ENCODE measurements at regions not wholly inside any gene's neighbourhood (a gene's known extent, or its start where the extent isn't known, plus 50 kb on each side); places are given as distances from the start of the nearest gene placed in this dataset.

- no peak overlapping the region; the same call in 1 of the 2 replicates for H4K8ac ChIP-seq (ENCODE audit: extremely low read depth, insufficient read depth, low read length)
- H3K4ac ChIP-seq (replicated peaks; ENCODE audit: insufficient read length, low read depth, low read length): no peak overlapping the region
- H3K9me3 ChIP-seq (ENCODE audit: insufficient read depth in 2 of 2, low read depth in 1 of 2, low read length in 1 of 2): 0 out of 4 replicates have a peak, but pooled peaks cover 0 to 4% of the 10 kb centered on the region in 2 experiments
- H3K4me3 ChIP-seq (ENCODE audit: extremely low read depth in 1 of 4, insufficient read depth in 2 of 4, low read depth in 3 of 4, low read length in 4 of 4): no peak overlapping the region
- ChIA-PET POLR2A (ENCODE audit: partially characterized antibody) (no interaction called here), CTCF (ENCODE audit: partially characterized antibody) (interaction anchor here (0.6 to 2.9 kb wide), 3 partner anchors 12 to 632 kb away, joined by 3 to 7 read pairs (median 3); no protein-coding TSS in a partner anchor)
- no peak overlapping the region for H2BK15ac ChIP-seq (ENCODE audit: low read length)
- H2BK20ac ChIP-seq (ENCODE audit: low read length): no peak overlapping the region
- H3K79me1 ChIP-seq (ENCODE audit: low read depth, low read length): no peaks in the 10 kb centered on the region
- FAIRE-seq (no peak), DNase-seq (ENCODE audit: low read depth in 1 of 2, low spot score in 2 of 2) (no peak)
- peak overlapping the region; percentile 49; the same call in 1 of the 2 replicates for H2AFZ ChIP-seq (ENCODE audit: low read length)
- no peak overlapping the region for H4K91ac ChIP-seq (replicated peaks; ENCODE audit: insufficient read length, low read length)
- no peaks in the 10 kb centered on the region for H4K20me1 ChIP-seq (replicated peaks in 1 of 2; ENCODE audit: control insufficient read depth in 1 of 2, insufficient read depth in 2 of 2, low read length in 2 of 2)
- H2BK5ac ChIP-seq (ENCODE audit: low read depth, low read length): no peak overlapping the region
- no peaks in the 10 kb centered on the region; a peak in 1 of 7 replicates for H3K4me1 ChIP-seq (replicated peaks in 1 of 4; ENCODE audit: control insufficient read depth in 3 of 4, insufficient read depth in 4 of 4, low read length in 3 of 4)
- no peak overlapping the region for H4K5ac ChIP-seq (ENCODE audit: insufficient read length, low read depth, low read length)
- no peak overlapping the region for H3K9ac ChIP-seq (replicated peaks in 1 of 4; ENCODE audit: extremely low read depth in 1 of 4, low read depth in 3 of 4, low read length in 3 of 4)
- H3K56ac ChIP-seq (replicated peaks; ENCODE audit: insufficient read length, low read depth, low read length): no peak overlapping the region
- H2AK5ac ChIP-seq (ENCODE audit: low read depth, low read length): no peak overlapping the region
- no peak overlapping the region for H2BK12ac ChIP-seq (ENCODE audit: low read depth, low read length)
- H3K14ac ChIP-seq (ENCODE audit: insufficient read length): no peak overlapping the region
- no peaks in the 10 kb centered on the region for H3K36me3 ChIP-seq (ENCODE audit: control insufficient read depth in 2 of 4, insufficient read depth in 4 of 4, low read length in 3 of 4)
- no peak overlapping the region for H3K23ac ChIP-seq (ENCODE audit: insufficient read length)
- H3K79me2 ChIP-seq (ENCODE audit: control insufficient read depth in 1 of 2, insufficient read depth in 2 of 2, low read length in 2 of 2): no peaks in the 10 kb centered on the region
- H3K4me2 ChIP-seq (ENCODE audit: insufficient read depth in 1 of 2, low read depth in 2 of 2, low read length in 2 of 2): no peak overlapping the region
- no peak overlapping the region for H2BK120ac ChIP-seq (replicated peaks; ENCODE audit: low read depth, low read length)
- 80% methylated on average over 16 of the region's 16 CpGs; no CpG with 5 or more reads in 1 of the 2 experiments for WGBS, 2 experiments (ENCODE audit: extremely low coverage in 1 of 2, insufficient coverage in 1 of 2, insufficient read length in 1 of 2, insufficient replicate concordance in 2 of 2, low coverage in 1 of 2, low lambda C conversion rate in 2 of 2, missing lambda C conversion rate in 1 of 2)
- no peaks in the 10 kb centered on the region for H3K27me3 ChIP-seq (replicated peaks in 1 of 4; ENCODE audit: control insufficient read depth in 3 of 4, extremely low read depth in 1 of 4, insufficient read depth in 3 of 4, low read length in 3 of 4)
- H3K27ac ChIP-seq (ENCODE audit: low read depth, low read length): no peak overlapping the region
- no peak overlapping the region; the same call in 1 of the 2 replicates for H3K18ac ChIP-seq (ENCODE audit: extremely low read depth, low read length)
- no peaks in the 10 kb centered on the region for H3K23me2 ChIP-seq (ENCODE audit: low read depth, low read length)
- TF ChIP-seq CTBP2 (IDR thresholded peaks at IDR 0.05; ENCODE audit: borderline replicate concordance, insufficient read depth, insufficient read length, low read length): no peak
- TF ChIP-seq ATF2 (IDR thresholded peaks at IDR 0.05; ENCODE audit: low read length): no peak
- TF ChIP-seq E2F6 (IDR thresholded peaks at IDR 0.05): no peak
- TF ChIP-seq JUND (IDR thresholded peaks at IDR 0.05; ENCODE audit: low read length): no peak
- no peak for TF ChIP-seq USF2 (IDR thresholded peaks at IDR 0.05; ENCODE audit: low read length)
- TF ChIP-seq BACH1 (IDR thresholded peaks at IDR 0.05; ENCODE audit: low read length): no peak
- TF ChIP-seq YY1 (IDR thresholded peaks at IDR 0.05; ENCODE audit: low read depth, low read length): no peak
- no peak for TF ChIP-seq KDM1A (IDR thresholded peaks at IDR 0.05; ENCODE audit: borderline replicate concordance, low read length)
- no peak for TF ChIP-seq CEBPB (IDR thresholded peaks at IDR 0.05; ENCODE audit: low read depth, low read length)
- TF ChIP-seq KDM5A (IDR thresholded peaks at IDR 0.05; ENCODE audit: low read length): no peak
These were observed 227.3 kb upstream of the DAPK1 start for GRCh38 chr9:87270221-87270847.
